Epithelial cell of esophagus (primary cell): ENCODE measurements at regions not wholly inside any gene's neighbourhood (a gene's known extent, or its start where the extent isn't known, plus 50 kb on each side); places are given as distances from the start of the nearest gene placed in this dataset.
"Not testable (repeated sequence)": the region's sequence is repeated elsewhere in the genome, so short reads cannot be mapped to it uniquely, and the experiment has no call there.

ENCODE experiments used
- DNase-seq: peaks from one replicate; pipeline ENCODE4 v3.0.0; 2010; ENCODE audit warnings: low read depth
- H3K4me3 ChIP-seq: 2 replicates; pipeline ENCODE4 v1.5.1; 2011; ENCODE audit warnings: mild to moderate bottlenecking, low read length, control low read depth
- TF ChIP-seq, protein P1 (sequence below): IDR thresholded peaks from 2 replicates; pipeline ENCODE4 v1.5.1; 2011; ENCODE audit warnings: low read depth, mild to moderate bottlenecking, low read length, control low read depth, inconsistent platforms; ENCODE audit not compliant: insufficient read depth; ENCODE audit errors: missing control alignments

DNA sequence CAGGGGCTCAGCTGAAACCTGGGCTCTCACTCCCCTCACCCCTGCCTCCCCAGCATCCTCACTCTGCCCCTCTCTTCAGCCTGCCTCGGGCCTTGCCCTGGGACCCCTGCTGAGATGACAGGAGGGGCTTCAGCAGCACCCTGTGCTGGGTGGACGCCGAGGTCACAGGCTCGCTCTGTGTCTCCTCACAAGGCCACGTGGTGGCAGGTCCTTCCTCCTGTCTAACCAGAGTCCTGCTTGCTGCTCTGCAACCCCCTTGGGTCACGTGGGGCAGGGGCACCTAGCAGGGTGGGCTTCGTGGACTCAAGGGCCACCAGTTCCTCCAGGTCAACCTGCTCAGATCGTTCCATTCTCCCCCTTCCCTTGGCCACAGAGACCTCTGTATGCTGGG lies 90.4 kb downstream of the TMEM121 start:
- TF ChIP-seq, protein P1, sequence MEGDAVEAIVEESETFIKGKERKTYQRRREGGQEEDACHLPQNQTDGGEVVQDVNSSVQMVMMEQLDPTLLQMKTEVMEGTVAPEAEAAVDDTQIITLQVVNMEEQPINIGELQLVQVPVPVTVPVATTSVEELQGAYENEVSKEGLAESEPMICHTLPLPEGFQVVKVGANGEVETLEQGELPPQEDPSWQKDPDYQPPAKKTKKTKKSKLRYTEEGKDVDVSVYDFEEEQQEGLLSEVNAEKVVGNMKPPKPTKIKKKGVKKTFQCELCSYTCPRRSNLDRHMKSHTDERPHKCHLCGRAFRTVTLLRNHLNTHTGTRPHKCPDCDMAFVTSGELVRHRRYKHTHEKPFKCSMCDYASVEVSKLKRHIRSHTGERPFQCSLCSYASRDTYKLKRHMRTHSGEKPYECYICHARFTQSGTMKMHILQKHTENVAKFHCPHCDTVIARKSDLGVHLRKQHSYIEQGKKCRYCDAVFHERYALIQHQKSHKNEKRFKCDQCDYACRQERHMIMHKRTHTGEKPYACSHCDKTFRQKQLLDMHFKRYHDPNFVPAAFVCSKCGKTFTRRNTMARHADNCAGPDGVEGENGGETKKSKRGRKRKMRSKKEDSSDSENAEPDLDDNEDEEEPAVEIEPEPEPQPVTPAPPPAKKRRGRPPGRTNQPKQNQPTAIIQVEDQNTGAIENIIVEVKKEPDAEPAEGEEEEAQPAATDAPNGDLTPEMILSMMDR = no peak
- H3K4me3 ChIP-seq = no peak overlapping the region
- DNase-seq = no peak

DNA sequence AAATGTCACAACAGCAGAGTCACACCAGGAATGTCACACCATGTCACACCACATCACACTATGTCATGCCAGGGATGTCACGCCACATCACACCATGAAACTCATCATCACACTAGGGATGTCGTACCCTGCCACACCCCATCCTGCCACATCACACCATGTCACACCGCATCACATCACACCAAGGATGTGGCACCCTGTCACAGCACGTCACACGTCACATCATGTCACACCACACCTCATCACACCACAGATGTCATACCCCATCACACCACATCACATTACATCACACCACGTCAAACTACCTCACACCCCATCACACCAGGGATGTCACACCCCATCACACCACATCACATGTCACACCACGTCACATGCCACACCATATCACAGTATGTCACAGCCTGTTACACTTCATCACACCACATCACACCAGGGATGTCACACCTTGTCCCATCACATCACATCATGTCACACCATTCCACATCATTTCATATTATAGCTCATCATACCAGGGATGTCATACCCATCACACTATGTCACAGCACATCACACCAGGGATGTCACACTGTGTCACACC lies 90.9 kb downstream of the TMEM121 start:
- no peak for DNase-seq
- TF ChIP-seq, protein P1 = no peak
- H3K4me3 ChIP-seq = no peak overlapping the region

DNA sequence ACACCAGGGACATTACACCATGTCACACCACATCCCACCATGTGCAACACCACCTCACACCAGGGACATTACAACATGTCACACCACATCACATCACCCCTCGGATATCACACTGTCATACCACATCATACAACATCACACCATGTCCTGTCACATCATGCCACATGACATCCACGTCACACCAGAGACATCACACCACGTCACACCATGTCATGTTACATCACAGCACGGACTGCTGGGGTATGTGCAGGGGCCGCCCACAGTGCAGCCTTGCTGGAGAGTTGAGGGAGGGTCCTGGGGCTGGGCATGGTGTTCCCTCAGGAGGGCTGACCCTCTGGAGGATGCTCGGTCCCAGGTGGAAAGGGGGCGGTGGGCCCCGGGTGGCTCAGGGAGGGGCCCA lies 91.4 kb downstream of the TMEM121 start:
- not testable (repeated sequence) for DNase-seq, H3K4me3 ChIP-seq

DNA sequence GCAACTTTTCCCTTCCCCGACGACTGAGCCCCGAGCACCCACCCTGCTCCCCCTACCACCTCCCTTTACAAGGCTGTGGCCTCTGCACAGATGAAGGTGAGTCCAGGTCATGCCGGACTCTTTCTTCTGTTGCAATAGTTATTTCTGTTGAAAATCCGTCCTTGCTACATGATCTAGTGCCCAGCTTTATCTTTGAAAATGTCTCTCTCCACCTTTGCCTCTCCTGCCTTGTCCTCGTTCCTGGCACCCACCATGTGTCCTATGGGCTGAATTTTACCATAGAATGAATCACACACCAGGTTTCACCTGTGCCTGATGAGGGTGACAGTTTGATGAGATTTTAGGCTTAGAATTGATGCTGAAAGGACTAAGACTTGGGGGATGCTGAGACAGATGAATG lies 92.9 kb downstream of the TMEM121 start:
- not testable (repeated sequence) for DNase-seq, H3K4me3 ChIP-seq

DNA sequence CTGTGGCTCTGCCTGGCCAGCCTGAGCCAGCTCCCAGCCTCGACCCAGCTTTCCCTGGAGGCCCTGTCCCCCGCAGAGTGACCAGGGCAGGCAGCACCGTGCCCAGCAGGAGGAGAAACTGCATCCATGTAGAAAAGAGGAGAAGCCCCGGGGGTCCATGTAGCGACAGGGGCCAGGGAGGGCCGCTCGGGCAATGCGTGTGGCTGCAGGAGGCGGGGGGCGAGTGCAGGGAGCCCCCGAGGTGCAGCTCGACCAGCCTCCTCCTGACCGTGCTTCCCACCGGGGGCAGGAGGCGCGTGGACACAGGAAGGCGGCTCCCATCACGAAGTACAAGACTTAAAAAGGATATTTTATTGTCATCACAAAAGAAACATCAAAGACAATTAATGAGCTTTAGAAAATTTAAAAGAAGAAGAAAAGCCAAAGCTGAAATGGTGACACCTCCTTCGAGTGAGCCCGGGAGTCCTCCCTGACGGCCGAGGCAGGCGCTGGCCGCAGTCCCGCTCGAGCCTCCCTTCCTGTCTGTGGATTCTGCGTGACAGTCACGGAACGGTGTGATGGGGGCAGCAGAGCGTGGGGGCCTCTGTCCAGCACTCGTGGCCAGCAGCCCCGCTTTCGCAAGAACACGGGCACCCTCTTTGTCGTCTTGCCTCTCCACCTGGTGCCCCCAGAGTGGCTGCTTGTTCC lies 93.9 kb downstream of the TMEM121 start:
- H3K4me3 ChIP-seq, DNase-seq: not testable (repeated sequence)

DNA sequence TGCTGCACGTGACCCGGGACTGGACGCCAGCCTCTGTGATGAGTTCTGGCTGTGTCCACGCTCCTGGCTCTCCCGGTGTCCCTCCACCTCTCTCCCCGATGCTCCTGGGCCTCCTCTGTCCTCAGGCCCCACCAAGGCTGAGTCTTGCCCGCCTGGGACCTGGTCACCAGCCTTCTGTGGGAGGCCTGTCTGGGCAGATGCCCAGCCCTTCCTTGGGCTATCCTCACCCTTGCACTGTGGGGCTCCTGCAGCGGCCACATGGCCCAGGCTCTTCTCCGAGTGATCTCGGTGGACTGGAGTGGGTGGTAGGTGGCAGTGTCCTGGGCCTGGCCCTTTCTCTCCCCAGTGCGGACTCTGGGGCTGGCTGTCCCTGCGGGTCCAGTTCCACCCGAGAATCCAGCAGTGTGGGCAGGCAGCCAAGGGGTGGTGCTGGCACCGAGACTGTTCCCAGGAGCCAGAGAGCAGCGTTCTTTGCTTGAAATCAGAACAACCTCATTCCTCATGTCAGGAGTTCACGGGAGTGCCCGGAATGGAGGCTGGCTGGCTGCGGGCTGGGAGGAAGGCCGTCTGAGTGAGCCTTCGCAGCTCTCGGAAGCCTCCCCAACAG lies 94.6 kb downstream of the TMEM121 start:
- H3K4me3 ChIP-seq, DNase-seq: not testable (repeated sequence)

DNA sequence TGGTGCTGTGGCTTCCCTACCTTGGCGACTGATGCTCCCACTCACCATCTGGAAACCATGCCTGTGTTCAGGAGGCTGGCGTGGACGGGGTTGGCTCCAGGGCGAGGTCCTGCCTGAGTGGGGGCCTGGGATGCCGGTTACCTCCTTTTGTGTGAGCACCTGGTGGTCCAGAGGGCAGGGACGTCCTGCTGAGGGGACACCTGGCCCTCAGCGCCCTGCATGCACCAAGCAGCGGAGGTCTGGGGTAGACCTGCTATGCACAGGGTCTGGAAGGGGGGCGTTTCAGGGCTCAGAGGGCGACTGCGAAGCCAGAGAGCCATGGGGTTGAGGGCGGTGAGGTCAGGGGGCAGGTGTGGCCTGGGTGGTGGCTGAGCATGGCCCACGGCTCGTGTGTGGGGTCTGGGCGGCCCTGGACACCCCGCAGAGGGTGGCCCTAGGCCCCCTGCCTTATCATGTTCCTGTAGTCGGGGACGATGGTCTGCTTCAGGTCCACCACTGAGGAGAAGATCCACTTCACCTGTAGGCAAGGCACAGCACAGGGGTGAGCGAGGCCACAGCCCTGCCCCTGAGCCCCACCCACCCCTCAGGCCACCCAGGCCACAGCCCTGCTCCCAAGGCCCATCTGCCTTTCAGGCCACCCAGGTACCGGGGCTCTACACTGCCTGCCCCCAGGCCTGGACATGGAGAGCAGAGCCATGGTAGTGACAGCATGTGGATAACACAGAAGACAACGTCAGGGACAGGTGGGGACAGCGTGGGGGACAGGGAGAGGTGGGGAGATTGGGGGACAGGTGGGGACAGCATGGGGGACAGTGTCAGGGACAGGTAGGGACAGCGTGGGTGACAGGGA lies 95.3 kb downstream of the TMEM121 start:
- not testable (repeated sequence) for DNase-seq, H3K4me3 ChIP-seq

DNA sequence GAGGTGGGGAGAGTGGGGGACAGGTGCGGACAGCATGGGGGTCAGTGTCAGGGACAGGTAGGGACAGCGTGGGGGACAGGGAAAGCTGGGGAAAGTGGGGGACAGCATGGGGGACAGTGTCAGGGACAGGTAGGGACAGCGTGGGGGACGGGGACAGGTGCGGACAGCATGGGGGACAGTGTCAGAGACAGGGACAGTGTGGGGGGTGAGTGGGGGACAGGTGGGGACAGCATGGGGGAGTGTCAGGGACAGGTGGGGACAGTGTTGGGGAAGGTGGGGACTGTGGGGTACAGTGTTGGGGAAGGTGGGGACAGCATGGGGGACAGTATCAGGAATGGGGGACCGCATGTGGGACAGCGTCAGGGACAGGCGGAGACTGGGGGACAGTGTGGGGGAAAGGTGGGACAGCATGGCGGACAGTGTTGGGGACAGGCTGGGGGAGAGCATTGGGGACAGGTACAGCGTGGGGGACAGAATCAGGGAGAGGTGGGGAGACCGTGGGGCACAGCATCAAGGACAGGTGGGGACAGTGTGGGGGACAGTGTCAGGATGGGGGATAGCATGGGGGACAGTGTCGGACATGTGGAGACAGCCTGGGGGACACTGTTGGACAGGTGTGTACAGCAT lies 96.1 kb downstream of the TMEM121 start:
- DNase-seq = no peak
- TF ChIP-seq, protein P1 = no peak
- no peak overlapping the region for H3K4me3 ChIP-seq

DNA sequence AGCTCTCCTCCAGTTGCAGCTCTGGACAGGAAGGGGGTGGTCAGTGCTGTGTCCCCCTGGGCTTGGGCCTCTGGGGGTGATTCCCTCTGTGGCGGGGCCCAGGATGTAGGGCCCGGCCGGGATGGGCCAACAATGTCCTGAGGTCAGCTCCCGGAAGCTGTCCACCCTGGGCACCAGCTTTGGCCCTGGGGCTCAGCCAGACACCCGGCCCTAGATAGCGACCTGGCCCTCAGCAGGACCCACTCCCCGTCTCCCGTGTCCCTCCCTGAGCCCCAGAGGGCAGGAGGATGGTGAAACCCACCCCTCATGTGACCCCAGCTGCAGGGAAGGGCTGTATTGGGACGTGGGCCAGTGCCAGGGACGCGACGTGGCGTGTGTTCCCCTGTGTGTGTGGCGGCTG lies 96.8 kb downstream of the TMEM121 start:
- DNase-seq, H3K4me3 ChIP-seq: not testable (repeated sequence)

DNA sequence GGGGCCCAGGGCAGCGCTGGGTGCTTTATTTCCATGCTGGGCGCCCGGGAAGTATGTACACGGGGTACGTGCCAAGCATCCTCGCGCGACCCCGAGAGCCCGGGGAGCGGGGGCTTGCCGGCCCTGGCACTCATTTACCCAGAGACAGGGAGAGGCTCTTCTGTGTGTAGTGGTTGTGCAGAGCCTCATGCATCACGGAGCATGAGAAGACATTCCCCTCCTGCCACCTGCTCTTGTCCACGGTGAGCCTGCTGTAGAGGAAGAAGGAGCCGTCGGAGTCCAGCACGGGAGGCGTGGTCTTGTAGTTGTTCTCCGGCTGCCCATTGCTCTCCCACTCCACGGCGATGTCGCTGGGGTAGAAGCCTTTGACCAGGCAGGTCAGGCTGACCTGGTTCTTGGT lies 98.0 kb downstream of the TMEM121 start:
- not testable (repeated sequence) for DNase-seq, H3K4me3 ChIP-seq

DNA sequence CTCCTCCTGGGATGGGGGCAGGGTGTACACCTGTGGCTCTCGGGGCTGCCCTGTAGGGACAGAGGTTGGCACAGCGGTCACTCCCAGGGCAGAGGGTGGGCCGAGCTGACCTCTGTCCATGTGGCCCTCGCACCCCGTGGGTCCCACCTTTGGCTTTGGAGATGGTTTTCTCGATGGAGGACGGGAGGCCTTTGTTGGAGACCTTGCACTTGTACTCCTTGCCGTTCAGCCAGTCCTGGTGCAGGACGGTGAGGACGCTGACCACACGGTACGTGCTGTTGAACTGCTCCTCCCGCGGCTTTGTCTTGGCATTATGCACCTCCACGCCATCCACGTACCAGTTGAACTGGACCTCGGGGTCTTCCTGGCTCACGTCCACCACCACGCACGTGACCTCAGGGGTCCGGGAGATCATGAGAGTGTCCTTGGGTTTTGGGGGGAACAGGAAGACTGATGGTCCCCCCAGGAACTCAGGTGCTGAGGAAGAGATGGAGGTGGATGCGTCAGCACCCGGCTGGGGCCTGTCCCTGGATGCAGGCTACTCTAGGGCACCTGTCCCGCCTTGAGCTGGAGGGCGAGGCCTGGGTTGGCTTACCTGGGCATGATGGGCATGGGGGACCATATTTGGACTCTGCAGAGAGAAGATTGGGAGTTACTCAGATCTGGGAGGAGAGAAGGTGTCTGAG lies 98.5 kb downstream of the TMEM121 start:
- H3K4me3 ChIP-seq, DNase-seq: not testable (repeated sequence)

DNA sequence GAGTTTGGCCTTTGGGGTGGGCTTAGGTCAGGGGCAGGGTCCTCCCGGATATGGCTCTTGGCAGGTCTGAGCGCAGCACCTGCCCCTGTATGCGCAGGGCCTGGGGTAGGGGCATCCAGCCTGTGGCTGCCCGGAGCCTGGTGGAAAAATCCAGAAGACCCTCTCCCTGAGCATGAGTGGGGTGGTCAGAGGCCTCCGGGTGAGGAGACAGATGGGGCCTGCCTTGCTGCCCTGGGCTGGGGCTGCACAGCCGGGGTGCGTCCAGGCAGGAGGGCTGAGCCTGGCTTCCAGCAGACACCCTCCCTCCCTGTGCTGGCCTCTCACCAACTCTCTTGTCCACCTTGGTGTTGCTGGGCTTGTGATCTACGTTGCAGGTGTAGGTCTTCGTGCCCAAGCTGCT lies 99.1 kb downstream of the TMEM121 start:
- H3K4me3 ChIP-seq, DNase-seq: not testable (repeated sequence)

DNA sequence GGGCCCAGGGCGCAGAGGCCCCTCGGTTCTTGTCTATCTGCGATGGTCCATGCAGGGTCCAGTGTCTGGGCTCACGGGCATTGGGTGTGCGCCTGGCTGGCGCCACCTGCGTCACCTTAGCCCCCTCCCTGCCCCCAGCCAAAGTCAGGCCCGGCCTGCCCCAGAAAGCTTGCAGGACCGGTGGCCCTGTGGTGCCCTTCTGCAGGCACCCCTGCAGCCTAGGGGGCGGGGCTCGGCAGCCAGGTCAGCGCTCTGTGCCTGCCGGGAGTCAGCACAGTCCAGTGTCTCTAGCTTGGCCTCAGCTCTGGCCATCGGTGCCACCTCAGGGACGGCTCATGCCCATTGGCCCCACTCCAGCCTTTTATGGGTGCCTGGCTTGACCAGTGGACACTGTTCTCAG lies 99.7 kb downstream of the TMEM121 start:
- DNase-seq, H3K4me3 ChIP-seq: not testable (repeated sequence)

DNA sequence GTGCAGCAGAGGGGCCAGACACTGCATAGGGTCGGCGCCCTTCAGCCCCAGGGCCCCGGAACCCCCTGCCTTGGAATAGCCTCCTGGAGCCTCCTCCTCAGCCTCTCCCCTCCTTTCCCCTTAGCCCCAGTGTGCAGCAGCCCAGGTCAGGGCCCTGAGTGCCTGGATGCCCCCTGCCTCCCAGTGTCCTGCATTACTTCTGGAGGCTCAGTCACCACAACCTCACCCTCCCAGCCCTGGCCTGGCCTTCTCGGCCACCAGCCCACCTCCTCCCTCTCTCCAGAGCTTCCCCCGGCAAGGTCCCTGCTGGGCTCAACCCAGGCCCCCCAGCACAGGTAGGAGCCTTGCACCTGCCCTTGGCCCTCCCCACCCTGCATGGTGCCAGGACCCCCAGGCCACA lies 100.3 kb downstream of the TMEM121 start:
- DNase-seq, H3K4me3 ChIP-seq: not testable (repeated sequence)

DNA sequence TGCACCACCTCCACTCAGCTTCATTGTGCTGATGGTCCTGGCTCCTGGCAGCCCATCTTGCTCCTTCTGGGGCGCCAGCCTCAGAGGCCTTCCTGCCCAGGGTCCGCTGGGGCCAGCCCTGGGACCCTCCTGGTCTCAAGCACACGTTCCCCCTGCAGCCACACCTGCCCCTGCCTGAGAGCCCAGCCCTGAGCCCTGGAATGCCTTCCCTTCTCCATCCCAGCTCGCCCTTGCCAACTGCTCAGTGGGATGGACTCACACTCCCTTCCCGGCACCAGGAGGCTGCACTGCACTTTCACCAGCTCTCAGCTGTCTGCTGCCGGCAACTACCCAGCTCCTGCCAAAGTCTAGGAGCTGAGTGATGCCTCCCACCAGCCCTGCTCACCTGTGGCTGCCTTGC lies 100.9 kb downstream of the TMEM121 start:
- not testable (repeated sequence) for H3K4me3 ChIP-seq, DNase-seq
